ENCODE measurements at regions not wholly inside any gene's neighbourhood (a gene's known extent, or its start where the extent isn't known, plus 50 kb on each side); places are given as distances from the start of the nearest gene placed in this dataset.

GRCh38 chr20:1766731-1767130 lies 109.2 kb upstream of the SIRPG start:
- Histone ChIP-seq H3K27me3 (no peaks in the 10 kb centered on the region), H3K4me3 (no peak overlapping the region), H3K4me1 (no peaks in the 10 kb centered on the region), H3K36me3 (no peaks in the 10 kb centered on the region), H3K9me3 (no peaks in the 10 kb centered on the region), H3K27ac (no peak overlapping the region)
- TF ChIP-seq CTCF (IDR thresholded peaks at IDR 0.05) (no peak), POLR2A (IDR thresholded peaks at IDR 0.05) (no peak)
- DNase-seq, result no peak

DNA sequence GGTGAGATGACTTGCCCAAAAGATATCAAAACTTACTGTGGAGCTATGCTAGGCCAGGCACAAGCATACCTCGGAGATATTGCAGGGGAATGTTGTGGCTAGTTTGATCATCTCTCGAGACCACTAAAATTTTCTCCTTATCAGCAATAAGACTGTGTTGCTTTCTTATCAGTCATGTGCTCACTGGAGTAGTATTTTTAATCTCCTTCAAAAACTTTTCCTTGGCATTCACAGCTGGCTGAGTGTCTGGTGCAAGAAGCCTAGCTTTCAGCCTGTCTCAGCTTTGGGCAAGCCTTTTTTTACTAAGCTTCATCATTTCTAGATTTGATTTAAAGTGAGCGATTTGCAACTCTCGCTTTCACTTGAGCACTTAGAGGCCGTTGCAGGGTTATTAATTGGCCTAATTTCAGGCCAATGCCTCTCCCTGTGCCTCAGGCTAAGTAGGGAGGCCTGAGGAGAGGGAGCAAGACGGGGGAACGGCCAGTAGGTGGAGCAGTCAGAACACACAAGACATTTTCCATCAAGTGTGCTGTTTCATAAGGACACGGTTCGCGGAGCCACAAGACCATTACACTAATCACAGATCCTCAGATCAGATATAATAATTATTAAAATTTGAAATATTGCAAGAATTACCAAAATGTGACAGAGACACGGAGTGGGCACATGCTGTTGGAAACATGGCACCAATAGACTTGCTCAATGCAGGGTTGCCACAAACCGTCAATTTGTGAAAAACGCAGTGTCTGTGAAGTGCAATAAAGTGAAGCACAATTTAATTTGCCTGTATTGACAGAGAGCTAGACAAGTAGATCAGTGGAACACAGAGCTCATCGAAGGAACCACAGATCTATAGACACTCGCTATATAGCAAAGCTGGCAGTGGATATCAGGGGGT lies 106.8 kb upstream of the SIRPG start:
- no peaks in the 10 kb centered on the region for H3K27me3 ChIP-seq
- no peak overlapping the region for H3K27ac ChIP-seq
- peak; percentile 33 to 77 (median 72) for TF ChIP-seq CTCF (IDR thresholded peaks at IDR 0.05)
- TF ChIP-seq POLR2A (IDR thresholded peaks at IDR 0.05), result no peak
- no peaks in the 10 kb centered on the region for H3K36me3 ChIP-seq
- no peak overlapping the region for H3K4me3 ChIP-seq
- H3K4me1 ChIP-seq, result no peaks in the 10 kb centered on the region
- H3K9me3 ChIP-seq, result no peaks in the 10 kb centered on the region
- peak; percentile 76 to 91 (median 81) for DNase-seq

- H3K27ac ChIP-seq, result no peak overlapping the region
- no peak for TF ChIP-seq CTCF (IDR thresholded peaks at IDR 0.05)
- TF ChIP-seq POLR2A (IDR thresholded peaks at IDR 0.05), result no peak
- peaks cover 0 to 13% (median 0%) of the 10 kb centered on the region in 4 donors for H3K4me1 ChIP-seq
- H3K4me3 ChIP-seq, result no peak overlapping the region
- no peaks in the 10 kb centered on the region for H3K36me3 ChIP-seq
- DNase-seq, result no peak
- H3K27me3 ChIP-seq, result no peaks in the 10 kb centered on the region
- no peaks in the 10 kb centered on the region for H3K9me3 ChIP-seq
Observed at GRCh38 chr20:1761598-1761997, 104.0 kb upstream of the SIRPG start.

DNA sequence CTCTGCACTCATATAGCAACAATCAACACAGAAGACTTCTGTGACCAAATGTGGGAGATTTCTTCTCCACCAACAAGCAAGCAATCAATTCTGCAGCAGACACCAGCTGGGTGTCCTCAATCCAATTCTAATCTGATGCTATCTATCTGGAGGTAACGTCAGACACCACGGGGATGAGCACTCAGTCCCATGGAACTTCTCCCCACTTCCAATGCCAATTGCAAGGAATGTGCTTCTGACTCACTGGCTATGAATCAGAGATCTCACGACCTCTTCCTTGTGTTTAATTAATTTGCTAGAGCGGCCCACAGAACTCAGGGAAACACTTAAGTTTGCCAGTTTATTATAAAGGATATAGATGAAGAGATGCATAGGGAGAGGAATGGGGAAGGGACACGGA lies 103.5 kb upstream of the SIRPG start:
- H3K9me3 ChIP-seq, result no peaks in the 10 kb centered on the region
- H3K36me3 ChIP-seq, result no peaks in the 10 kb centered on the region
- DNase-seq, result no peak
- peaks cover 0 to 13% (median 0%) of the 10 kb centered on the region in 4 donors for H3K4me1 ChIP-seq
- TF ChIP-seq POLR2A (IDR thresholded peaks at IDR 0.05), result no peak
- TF ChIP-seq CTCF (IDR thresholded peaks at IDR 0.05), result no peak
- no peak overlapping the region for H3K27ac ChIP-seq
- H3K4me3 ChIP-seq, result no peak overlapping the region
- H3K27me3 ChIP-seq, result no peaks in the 10 kb centered on the region

- H3K36me3 ChIP-seq, result no peaks in the 10 kb centered on the region
- H3K9me3 ChIP-seq, result no peaks in the 10 kb centered on the region
- H3K4me3 ChIP-seq, result no peak overlapping the region
- peak overlapping the region in 3 of 4 donors; percentile 9 to 85 (median 72) for H3K27ac ChIP-seq
- no peak for DNase-seq
- TF ChIP-seq POLR2A (IDR thresholded peaks at IDR 0.05) (no peak), CTCF (IDR thresholded peaks at IDR 0.05) (no peak)
- no peaks in the 10 kb centered on the region for H3K27me3 ChIP-seq
- peaks cover 0 to 13% (median 0%) of the 10 kb centered on the region in 4 donors for H3K4me1 ChIP-seq
Observed at GRCh38 chr20:1758765-1759164, 101.2 kb upstream of the SIRPG start.

All from Peyer's patch (tissue), 4 donors.